Neural progenitor cell (in vitro differentiated cells): ENCODE measurements at regions not wholly inside any gene's neighbourhood (a gene's known extent, or its start where the extent isn't known, plus 50 kb on each side); places are given as distances from the start of the nearest gene placed in this dataset.
"Not testable (repeated sequence)": the region's sequence is repeated elsewhere in the genome, so short reads cannot be mapped to it uniquely, and the experiment has no call there.

Source experiments
- DNase-seq: peaks from one replicate; pipeline ENCODE4 v3.0.0-alpha.2; 2016; ENCODE audit warnings: low spot score
- H2AFZ ChIP-seq: fragments of 200-600 bp; sonication (generic); replicated peaks from 2 replicates; pipeline ENCODE4 v1.6.1; 2016; ENCODE audit warnings: antibody characterized with exemption
- H3F3A ChIP-seq: fragments of 200-600 bp; sonication (generic); 2 replicates; pipeline ENCODE4 v1.6.1; 2016; ENCODE audit warnings: antibody characterized with exemption, low read depth
- H3K27ac ChIP-seq: fragments of 200-600 bp; sonication (generic); 2 replicates; pipeline ENCODE4 v1.5.1; 2016; ENCODE audit warnings: mild to moderate bottlenecking
- H3K27me3 ChIP-seq: fragments of 200-600 bp; sonication (generic); 2 replicates; pipeline ENCODE4 v1.6.1; 2016; ENCODE audit warnings: mild to moderate bottlenecking, moderate library complexity
- H3K36me3 ChIP-seq: fragments of 200-600 bp; sonication (generic); 2 replicates; pipeline ENCODE4 v1.5.1; 2016
- H3K4me1 ChIP-seq: fragments of 200-600 bp; sonication (generic); 2 replicates; pipeline ENCODE4 v1.6.1; 2016; ENCODE audit warnings: mixed run types
- H3K4me2 ChIP-seq: fragments of 200-600 bp; sonication (generic); 2 replicates; pipeline ENCODE4 v1.6.1; 2016
- H3K4me3 ChIP-seq: fragments of 200-600 bp; sonication (generic); 2 replicates; pipeline ENCODE4 v1.5.1; 2016
- H3K79me2 ChIP-seq: fragments of 200-600 bp; sonication (generic); 2 replicates; pipeline ENCODE4 v1.6.1; 2016; ENCODE audit warnings: low read depth
- H3K9ac ChIP-seq: fragments of 200-600 bp; sonication (generic); 2 replicates; pipeline ENCODE4 v1.6.1; 2016
- H3K9me3 ChIP-seq: fragments of 200-600 bp; sonication (generic); 2 replicates; pipeline ENCODE4 v1.5.1; 2016; ENCODE audit warnings: low read depth
- H4K20me1 ChIP-seq: fragments of 200-600 bp; sonication (generic); 2 replicates; pipeline ENCODE4 v1.6.1; 2016; ENCODE audit warnings: low read depth
- H3K27ac Mint-ChIP-seq: 3 replicates; pipeline ENCODE4 v1.8.0; 2021; ENCODE audit warnings: mixed read lengths
- H3K27me3 Mint-ChIP-seq: 2 replicates; pipeline ENCODE4 v1.8.0; 2022; ENCODE audit warnings: low read depth, mild to moderate bottlenecking, inconsistent platforms, moderate library complexity, mixed read lengths; ENCODE audit not compliant: insufficient read depth
- H3K36me3 Mint-ChIP-seq: 3 replicates; pipeline ENCODE4 v1.8.0; 2021; ENCODE audit warnings: mixed read lengths
- H3K4me1 Mint-ChIP-seq: 3 replicates; pipeline ENCODE4 v1.8.0; 2021; ENCODE audit warnings: mixed read lengths
- H3K4me3 Mint-ChIP-seq: 3 replicates; pipeline ENCODE4 v1.8.0; 2021; ENCODE audit warnings: mild to moderate bottlenecking, moderate library complexity, mixed read lengths
- H3K9me3 Mint-ChIP-seq: 3 replicates; pipeline ENCODE4 v1.8.0; 2020; ENCODE audit warnings: mixed read lengths
- CTCF ChIP-seq: fragments of 200-600 bp; sonication (generic); IDR thresholded peaks from 2 replicates; pipeline ENCODE4 v1.5.1; 2017; ENCODE audit warnings: antibody characterized with exemption, mild to moderate bottlenecking
- EZH2 ChIP-seq: fragments of 200-600 bp; sonication (generic); IDR thresholded peaks from 2 replicates; pipeline ENCODE4 v1.6.1; 2017; ENCODE audit warnings: antibody characterized with exemption, mild to moderate bottlenecking, moderate library complexity
- EZH2phosphoT487 ChIP-seq: fragments of 200-600 bp; sonication (generic); IDR thresholded peaks from 2 replicates; pipeline ENCODE4 v1.6.1; 2017; ENCODE audit warnings: antibody characterized with exemption

- no peak overlapping the region for H3K4me3 ChIP-seq
Measured at GRCh38 chr10:78218798-78219490, 185.3 kb downstream of the RPS24 start.

GRCh38 chr10:78219568-78219967, 185.9 kb downstream of the RPS24 start:
- H3K79me2 ChIP-seq, H3K9me3 ChIP-seq, H4K20me1 ChIP-seq, H2AFZ ChIP-seq, H3K27me3 Mint-ChIP-seq, H3K36me3 Mint-ChIP-seq, H3K36me3 ChIP-seq, H3K9me3 Mint-ChIP-seq, H3K4me1 ChIP-seq, H3K27me3 ChIP-seq, H3K27ac ChIP-seq, H3K4me3 ChIP-seq, H3K4me3 Mint-ChIP-seq, DNase-seq, H3K9ac ChIP-seq, H3F3A ChIP-seq, H3K4me2 ChIP-seq, H3K27ac Mint-ChIP-seq: not testable (repeated sequence)
- H3K4me1 Mint-ChIP-seq: peaks cover 46% of the 10 kb centered on the region

More at GRCh38 chr10:78218798-78219490, 185.3 kb downstream of the RPS24 start:
- no peak for DNase-seq
- Mint-ChIP-seq H3K4me1 (peaks cover 50% of the 10 kb centered on the region), H3K36me3 (no peaks in the 10 kb centered on the region), H3K9me3 (peaks cover 5% of the 10 kb centered on the region), H3K27me3 (peaks cover 2% of the 10 kb centered on the region), H3K4me3 (no peak overlapping the region), H3K27ac (no peak overlapping the region)
- no peak overlapping the region for H2AFZ ChIP-seq
- H3K4me1 ChIP-seq: no peaks in the 10 kb centered on the region
- H3K27ac ChIP-seq: no peak overlapping the region
- H3K4me2 ChIP-seq: no peak overlapping the region
- H3K27me3 ChIP-seq: no peaks in the 10 kb centered on the region
- H4K20me1 ChIP-seq: no peaks in the 10 kb centered on the region
- no peaks in the 10 kb centered on the region for H3K36me3 ChIP-seq
- H3K9me3 ChIP-seq: no peaks in the 10 kb centered on the region
- no peak overlapping the region for H3K9ac ChIP-seq
- TF ChIP-seq CTCF (no peak), EZH2phosphoT487 (no peak), EZH2 (no peak)
- no peaks in the 10 kb centered on the region for H3F3A ChIP-seq
- H3K79me2 ChIP-seq: no peaks in the 10 kb centered on the region

GRCh38 chr10:78220781-78221180, 187.1 kb downstream of the RPS24 start:
- H3K4me2 ChIP-seq: no peak overlapping the region
- no peak overlapping the region for H2AFZ ChIP-seq
- H3K36me3 Mint-ChIP-seq: no peaks in the 10 kb centered on the region
- H3K9me3 Mint-ChIP-seq: peaks cover 5% of the 10 kb centered on the region
- H3K9me3 ChIP-seq: no peaks in the 10 kb centered on the region
- no peak overlapping the region for H3K4me3 ChIP-seq
- H3K9ac ChIP-seq: no peak overlapping the region
- H3K27ac ChIP-seq: no peak overlapping the region
- H3K27ac Mint-ChIP-seq: no peak overlapping the region
- no peaks in the 10 kb centered on the region for H3K36me3 ChIP-seq
- H3K4me3 Mint-ChIP-seq: no peak overlapping the region
- no peaks in the 10 kb centered on the region for H3F3A ChIP-seq
- H3K4me1 Mint-ChIP-seq: peaks cover 35% of the 10 kb centered on the region
- no peak for DNase-seq
- H4K20me1 ChIP-seq: no peaks in the 10 kb centered on the region
- no peak for TF ChIP-seq EZH2phosphoT487
- no peak for TF ChIP-seq CTCF
- no peak for TF ChIP-seq EZH2
- H3K27me3 Mint-ChIP-seq: no peaks in the 10 kb centered on the region
- no peaks in the 10 kb centered on the region for H3K79me2 ChIP-seq
- H3K27me3 ChIP-seq: no peaks in the 10 kb centered on the region
- no peaks in the 10 kb centered on the region for H3K4me1 ChIP-seq

GRCh38 chr10:78222096-78222790, 188.6 kb downstream of the RPS24 start:
- H3K27me3 ChIP-seq: no peaks in the 10 kb centered on the region
- H3K9ac ChIP-seq: no peak overlapping the region
- Mint-ChIP-seq H3K27me3 (peaks cover 2% of the 10 kb centered on the region), H3K9me3 (peaks cover 5% of the 10 kb centered on the region), H3K4me3 (no peak overlapping the region), H3K27ac (no peak overlapping the region), H3K4me1 (peaks cover 22% of the 10 kb centered on the region), H3K36me3 (no peaks in the 10 kb centered on the region)
- DNase-seq: no peak
- H3K27ac ChIP-seq: no peak overlapping the region
- no peak overlapping the region for H3K4me2 ChIP-seq
- H3K4me1 ChIP-seq: no peaks in the 10 kb centered on the region
- H3F3A ChIP-seq: no peaks in the 10 kb centered on the region
- H3K4me3 ChIP-seq: no peak overlapping the region
- no peaks in the 10 kb centered on the region for H4K20me1 ChIP-seq
- no peaks in the 10 kb centered on the region for H3K79me2 ChIP-seq
- H3K36me3 ChIP-seq: no peaks in the 10 kb centered on the region
- no peak overlapping the region for H2AFZ ChIP-seq
- H3K9me3 ChIP-seq: no peaks in the 10 kb centered on the region
- no peak for TF ChIP-seq EZH2
- TF ChIP-seq CTCF: no peak
- no peak for TF ChIP-seq EZH2phosphoT487
